ENCODE measurements at regions not wholly inside any gene's neighbourhood (a gene's known extent, or its start where the extent isn't known, plus 50 kb on each side); places are given as distances from the start of the nearest gene placed in this dataset.

DNA sequence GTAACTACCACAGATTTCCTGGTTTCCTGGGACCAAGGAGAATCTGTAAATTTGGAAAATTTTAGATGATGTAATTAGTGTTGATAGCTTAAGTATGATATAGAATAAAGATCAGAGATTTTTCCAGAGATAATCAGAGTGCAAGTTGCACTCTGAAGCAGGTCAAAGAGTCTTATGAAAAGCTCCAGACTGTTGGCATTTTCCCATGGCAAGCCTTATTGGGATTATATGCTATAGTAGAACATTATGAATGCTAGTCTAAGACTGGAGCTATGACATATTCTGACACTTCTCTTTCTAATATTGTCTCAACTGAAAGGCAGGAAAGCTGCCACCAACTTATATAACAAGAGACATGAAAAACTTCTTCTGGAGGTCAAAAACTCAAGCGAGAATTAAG lies 1638.3 kb upstream of the LRRTM1 start:
- no peak for DNase-seq (ENCODE audit: low read depth)

DNA sequence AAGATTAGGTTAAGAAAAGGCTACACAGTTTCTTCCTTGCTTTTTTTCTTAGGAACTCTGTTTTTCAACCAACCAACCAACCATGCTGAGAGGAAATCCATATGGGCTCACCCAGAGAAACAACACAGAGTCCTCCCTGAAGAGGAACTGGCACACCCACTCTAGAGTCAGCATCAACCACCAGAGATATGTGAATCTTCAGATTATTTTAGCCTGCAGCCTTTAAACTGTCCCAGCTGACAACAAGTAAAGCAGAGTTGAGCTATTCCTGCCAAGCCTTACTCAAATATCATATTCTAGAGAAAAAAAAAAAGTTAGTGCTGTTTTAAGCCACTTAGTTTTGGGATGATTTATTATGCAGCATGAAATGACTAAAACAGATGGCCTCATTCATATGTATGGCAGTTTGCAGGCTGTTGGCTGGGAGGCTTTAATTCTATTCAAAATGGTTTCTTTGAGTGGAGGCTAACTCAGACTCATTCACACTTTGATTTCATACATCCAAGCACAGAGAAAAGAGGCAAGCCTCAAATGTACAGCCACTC lies 1637.7 kb upstream of the LRRTM1 start:
- no peak for DNase-seq (ENCODE audit: low read depth)

- no peak for DNase-seq (ENCODE audit: low read depth)
These were observed 1635.9 kb upstream of the LRRTM1 start for GRCh38 chr2:81940266-81940955.

DNA sequence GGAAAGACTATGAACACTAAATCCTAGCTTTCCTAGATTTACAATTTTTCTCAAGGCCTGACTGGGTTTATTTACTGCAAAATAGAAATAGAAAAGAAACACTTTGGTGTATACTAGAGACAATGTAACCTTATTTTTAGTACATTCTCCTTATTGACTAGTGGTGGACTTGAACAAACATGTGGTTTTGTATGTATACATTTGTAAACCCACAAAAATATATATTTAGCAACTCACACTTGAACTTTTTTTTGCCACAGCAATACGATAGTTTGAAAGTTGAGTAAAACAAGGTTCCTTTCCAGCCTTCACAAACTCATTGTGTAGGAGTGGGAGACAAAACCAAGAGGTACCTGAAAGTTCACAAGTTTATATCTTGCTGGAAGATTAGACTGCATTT lies 1633.4 kb upstream of the LRRTM1 start:
- no peak for DNase-seq (ENCODE audit: low read depth)

GRCh38 chr2:81903534-81903933 lies 1599.0 kb upstream of the LRRTM1 start:
- no peak for DNase-seq (ENCODE audit: low read depth)

- DNase-seq (ENCODE audit: low read depth), result no peak
These were observed 1596.5 kb upstream of the LRRTM1 start for GRCh38 chr2:81901017-81901416.

GRCh38 chr2:81895620-81896250 lies 1591.2 kb upstream of the LRRTM1 start:
- no peak for DNase-seq (ENCODE audit: low read depth)

- DNase-seq (ENCODE audit: low read depth), result peak; percentile 3
These were observed 1590.0 kb upstream of the LRRTM1 start for GRCh38 chr2:81894451-81894990.

DNA sequence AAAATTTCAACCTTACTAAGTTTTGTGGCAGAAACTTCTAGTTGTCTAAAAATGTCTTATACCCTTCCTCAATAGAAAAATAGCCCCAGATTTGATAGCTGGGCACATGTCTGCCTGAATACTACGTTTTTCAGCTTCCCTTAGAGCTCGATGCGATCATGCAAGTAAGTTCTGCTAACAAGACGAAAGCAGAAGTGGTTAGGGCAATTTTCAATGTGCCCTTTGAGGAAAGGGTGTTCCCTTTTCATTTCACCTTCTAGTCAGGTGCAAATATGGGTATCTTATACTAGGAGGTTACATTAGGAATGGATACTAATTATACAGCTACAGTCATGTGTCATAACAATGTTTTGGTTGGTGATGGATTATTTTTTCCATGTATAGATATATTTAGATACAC lies 1572.1 kb upstream of the LRRTM1 start:
- no peak for DNase-seq (ENCODE audit: low read depth)

- no peak for DNase-seq (ENCODE audit: low read depth)
These were observed 1567.5 kb upstream of the LRRTM1 start for GRCh38 chr2:81872006-81872405.

GRCh38 chr2:81870119-81870518 lies 1565.6 kb upstream of the LRRTM1 start:
- DNase-seq (ENCODE audit: low read depth), result no peak

DNA sequence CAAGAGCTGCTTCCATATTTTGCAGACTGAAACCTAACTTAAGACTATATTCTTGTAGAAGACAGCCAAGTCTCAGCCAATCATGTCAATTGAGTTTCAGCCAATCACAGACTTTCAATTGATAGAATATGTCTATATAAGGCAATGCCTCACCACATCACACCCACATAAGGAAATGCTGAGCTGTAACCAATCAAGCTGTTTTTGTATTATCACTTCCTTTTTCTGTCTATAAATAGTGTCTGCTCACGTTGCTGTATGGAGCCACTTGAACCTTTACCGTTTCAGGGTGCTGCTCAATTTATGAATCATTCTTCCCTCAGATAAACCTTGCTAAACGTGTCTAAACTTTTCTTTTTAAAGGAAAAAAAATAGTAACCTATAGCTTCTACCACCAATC lies 1554.4 kb upstream of the LRRTM1 start:
- DNase-seq (ENCODE audit: low read depth), result no peak

GRCh38 chr2:81853341-81853740 lies 1548.8 kb upstream of the LRRTM1 start:
- peak; percentile 4 for DNase-seq (ENCODE audit: low read depth)

DNA sequence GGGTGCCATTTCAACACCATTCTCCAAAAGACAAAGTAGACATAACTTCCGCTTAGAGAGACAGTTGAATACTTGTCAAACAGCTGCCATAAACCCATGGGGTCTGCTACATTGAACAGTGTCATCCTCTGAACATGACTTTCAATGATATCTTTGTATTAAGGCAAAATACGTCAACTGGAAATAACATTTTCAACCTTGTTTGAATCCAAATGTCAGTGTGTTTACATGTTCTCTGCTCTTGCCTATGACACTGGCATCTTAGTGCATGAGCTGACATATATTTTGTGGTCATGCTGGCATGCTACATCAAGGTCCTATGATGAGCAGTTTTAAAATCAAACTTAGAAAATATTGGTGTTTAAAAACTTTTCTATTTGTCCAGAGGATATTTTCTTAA lies 1548.1 kb upstream of the LRRTM1 start:
- no peak for DNase-seq (ENCODE audit: low read depth)

DNA sequence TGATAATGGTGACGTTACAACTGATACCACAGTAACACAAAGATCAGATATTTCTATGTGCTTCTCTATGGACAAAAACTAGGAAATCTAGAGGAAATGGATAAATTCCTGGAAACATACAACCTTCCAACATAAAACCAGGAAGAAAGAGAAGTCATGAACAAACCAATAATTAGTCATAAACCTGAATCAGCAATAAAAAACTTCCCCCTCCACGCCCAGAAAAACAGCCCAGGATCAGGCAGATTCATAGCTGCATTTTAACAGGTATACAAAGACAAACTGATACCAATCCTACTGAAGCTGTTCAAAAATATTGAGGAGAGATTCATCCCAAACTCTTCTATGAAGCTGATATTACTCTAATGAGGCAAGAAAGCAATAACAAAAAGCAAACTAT lies 1535.2 kb upstream of the LRRTM1 start:
- no peak for DNase-seq (ENCODE audit: low read depth)

- no peak for DNase-seq (ENCODE audit: low read depth)
These were observed 1530.9 kb upstream of the LRRTM1 start for GRCh38 chr2:81835321-81836000.

- no peak for DNase-seq (ENCODE audit: low read depth)
These were observed 1482.3 kb upstream of the LRRTM1 start for GRCh38 chr2:81786811-81787210.

DNA sequence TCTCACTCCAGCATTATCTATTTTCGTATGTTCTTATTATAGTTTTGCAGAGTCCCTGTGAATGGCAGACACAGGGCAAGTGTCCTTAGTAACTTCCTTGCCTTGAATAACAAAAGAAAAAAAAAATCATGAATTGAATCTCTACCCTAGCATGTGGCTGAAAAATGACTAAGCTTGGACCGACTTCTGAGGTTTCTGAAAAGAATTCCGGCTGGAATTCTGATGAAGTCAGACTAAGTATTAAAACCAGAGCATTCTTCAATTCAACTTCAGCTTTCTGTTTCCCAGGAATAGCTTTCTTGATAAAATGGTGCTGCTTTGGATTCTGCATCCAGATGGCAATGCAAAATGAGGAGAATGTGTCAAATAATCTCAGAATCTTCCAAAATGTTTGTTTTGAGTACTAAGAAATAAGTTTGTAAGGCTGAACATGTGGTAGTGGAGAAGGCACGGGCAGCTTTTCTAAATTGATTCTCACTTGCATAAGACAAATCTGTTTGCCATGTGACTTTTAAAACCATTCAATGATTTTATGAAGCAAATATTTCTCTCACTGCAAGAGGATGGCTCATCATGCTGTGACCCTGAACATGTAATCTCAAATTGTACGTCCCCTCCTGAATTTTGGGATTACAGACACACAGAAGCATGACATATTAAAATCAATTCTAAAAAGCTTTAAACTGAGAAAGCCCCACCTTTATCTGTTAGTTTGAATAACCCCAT lies 1462.8 kb upstream of the LRRTM1 start:
- peak; percentile 12 for DNase-seq (ENCODE audit: low read depth)

- no peak for DNase-seq (ENCODE audit: low read depth)
These were observed 1443.0 kb upstream of the LRRTM1 start for GRCh38 chr2:81747481-81748070.

DNA sequence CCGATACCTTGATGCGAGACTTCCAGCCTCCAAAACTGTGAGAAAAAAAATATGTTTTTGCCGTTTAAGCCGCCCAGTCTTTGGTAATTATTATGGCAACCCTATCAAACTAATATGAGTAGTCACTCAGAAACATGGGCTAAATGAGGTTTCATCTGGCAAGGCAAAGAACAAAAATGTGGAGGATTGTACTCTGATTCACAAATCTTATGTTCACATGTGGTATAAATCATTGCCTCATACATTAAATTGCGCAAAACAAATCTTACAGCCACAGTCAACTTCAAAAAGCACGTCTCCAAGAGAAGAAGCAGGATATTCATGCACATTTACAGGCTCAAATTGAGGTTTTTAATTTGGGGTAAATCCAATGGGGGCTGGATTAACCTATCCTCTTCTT lies 1435.4 kb upstream of the LRRTM1 start:
- DNase-seq (ENCODE audit: low read depth), result no peak

- DNase-seq (ENCODE audit: low read depth), result no peak
These were observed 1430.4 kb upstream of the LRRTM1 start for GRCh38 chr2:81734981-81735380.

DNA sequence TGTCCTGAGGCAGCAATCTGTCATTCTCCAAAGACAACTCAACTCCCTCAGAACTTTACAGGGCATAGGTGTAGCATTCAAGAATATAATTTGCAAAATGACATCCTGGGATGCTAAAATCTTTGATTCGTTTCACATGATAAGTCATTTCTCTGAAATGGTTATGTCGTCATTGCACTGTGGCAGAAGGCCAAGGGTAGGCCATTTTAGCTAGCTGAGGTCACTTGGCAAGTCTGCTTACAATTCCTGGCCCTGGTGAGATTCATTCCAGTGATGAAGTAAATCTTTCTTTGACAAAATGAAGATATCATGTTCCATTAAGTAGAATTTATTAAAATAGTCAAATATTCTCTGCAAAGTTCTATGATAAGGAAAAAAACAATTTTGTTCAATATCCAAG lies 1410.3 kb upstream of the LRRTM1 start:
- DNase-seq (ENCODE audit: low read depth), result peak; percentile 2

Measured in amniotic epithelial cell (primary cell).